ENCODE measurements at regions not wholly inside any gene's neighbourhood (a gene's known extent, or its start where the extent isn't known, plus 50 kb on each side); places are given as distances from the start of the nearest gene placed in this dataset.

DNA sequence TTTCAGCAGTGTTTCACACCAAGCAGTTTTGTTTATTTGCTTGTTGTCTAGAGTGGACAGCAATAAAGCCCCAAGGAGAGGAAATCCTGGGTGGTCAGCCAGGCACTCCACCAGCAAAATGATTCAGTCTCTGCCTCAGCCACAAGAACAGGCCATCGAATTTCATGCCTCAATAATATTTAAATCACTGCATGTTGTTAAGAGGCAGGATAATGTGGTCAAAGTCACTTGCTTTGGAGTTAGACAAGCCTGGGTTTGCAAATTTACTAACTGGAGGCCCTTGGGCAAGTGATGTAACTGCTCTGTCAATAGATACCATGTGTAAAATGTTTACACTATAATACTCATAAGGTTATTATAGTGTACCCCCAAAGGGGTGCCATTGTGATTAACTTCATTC, 349.6 kb downstream of the LMO4 start:
- no peak for DNase-seq (ENCODE audit: low read depth)

GRCh38 chr1:87682565-87682964, 353.9 kb downstream of the LMO4 start:
- DNase-seq (ENCODE audit: low read depth): no peak

- no peak for DNase-seq (ENCODE audit: low read depth)
Observed at GRCh38 chr1:87683196-87683956, 354.7 kb downstream of the LMO4 start.

GRCh38 chr1:87684194-87684593, 355.5 kb downstream of the LMO4 start:
- peak; percentile 66 for DNase-seq (ENCODE audit: low read depth)

GRCh38 chr1:87684713-87685205, 356.1 kb downstream of the LMO4 start:
- peak; percentile 77 for DNase-seq (ENCODE audit: low read depth)

GRCh38 chr1:87685311-87686135, 356.8 kb downstream of the LMO4 start:
- DNase-seq (ENCODE audit: low read depth): no peak

DNA sequence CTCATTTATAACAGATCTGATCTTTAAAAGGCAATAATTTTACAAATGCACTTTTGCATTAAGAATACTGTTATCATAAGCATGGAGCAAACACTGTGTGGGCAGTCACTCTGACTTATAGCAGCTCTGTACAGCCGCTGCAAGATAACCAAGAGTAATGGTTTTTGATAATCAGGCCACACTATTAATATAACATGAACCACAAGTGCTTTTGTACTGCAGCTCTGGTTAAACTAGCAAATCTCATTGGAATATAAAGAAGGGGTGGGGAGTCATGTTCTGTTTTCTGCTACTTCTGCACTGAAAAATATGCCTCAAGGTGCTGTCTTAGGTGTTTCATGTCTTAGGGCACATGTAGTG, 357.4 kb downstream of the LMO4 start:
- no peak for DNase-seq (ENCODE audit: low read depth)

- no peak for DNase-seq (ENCODE audit: low read depth)
Observed at GRCh38 chr1:87686671-87687070, 358.0 kb downstream of the LMO4 start.

GRCh38 chr1:87688136-87688535, 359.5 kb downstream of the LMO4 start:
- no peak for DNase-seq (ENCODE audit: low read depth)

DNA sequence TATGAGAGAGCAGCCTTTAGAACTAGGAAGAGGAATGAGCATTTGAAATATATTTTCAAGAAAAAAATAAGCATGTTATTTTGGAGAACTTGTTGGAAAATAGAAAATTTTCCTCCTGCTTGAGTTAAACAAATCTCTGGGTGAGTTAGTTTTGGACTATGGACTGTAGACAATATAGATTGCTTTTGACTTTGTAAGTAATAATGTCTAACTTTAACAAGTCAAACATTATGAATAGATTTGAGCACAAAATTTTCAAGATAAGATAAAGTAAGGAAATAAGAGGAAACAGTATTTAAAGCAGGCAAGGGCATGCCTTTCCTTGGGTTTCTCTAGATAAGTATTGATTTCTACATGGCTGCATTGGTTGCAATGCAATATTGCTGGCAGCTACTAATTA, 360.8 kb downstream of the LMO4 start:
- DNase-seq (ENCODE audit: low read depth): no peak

GRCh38 chr1:87696483-87696882, 367.8 kb downstream of the LMO4 start:
- no peak for DNase-seq (ENCODE audit: low read depth)

DNA sequence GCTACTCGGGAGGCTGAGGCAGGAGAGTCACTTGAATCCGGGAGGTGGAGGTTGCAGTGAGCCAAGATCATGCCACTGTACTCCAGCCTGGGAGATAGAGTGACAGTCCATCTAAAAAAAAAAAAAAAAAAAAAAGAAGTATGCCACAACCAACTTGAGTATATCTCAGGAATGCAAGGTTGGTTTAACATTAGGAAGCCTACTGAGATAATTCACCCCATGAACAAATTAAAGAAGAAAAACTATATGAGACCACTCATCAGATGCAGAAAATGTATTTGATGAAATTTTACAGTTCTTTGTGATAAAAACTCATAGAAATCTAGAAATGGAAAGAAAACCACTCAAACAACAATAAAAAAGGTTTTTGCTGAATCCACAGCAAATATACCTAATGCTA, 373.8 kb downstream of the LMO4 start:
- DNase-seq (ENCODE audit: low read depth): no peak

DNA sequence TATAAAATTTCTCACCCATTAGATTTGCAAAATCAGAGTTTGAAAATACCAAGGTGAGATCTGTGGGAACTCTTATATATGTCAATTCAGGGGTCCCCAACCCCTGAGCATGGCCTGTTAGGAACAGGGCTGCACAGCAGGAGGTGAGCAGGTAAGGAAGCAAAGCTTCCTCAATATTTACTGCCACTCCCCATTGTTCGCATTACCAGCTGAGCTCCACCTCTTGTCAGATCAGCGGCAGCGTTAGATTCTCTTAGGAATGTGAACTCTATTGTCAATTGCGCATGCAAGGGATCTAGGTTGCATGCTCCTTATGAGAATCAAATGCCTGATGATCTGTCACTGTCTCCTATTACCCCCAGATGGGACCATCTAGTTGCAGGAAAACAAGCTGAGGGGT, 376.6 kb downstream of the LMO4 start:
- no peak for DNase-seq (ENCODE audit: low read depth)

GRCh38 chr1:87706203-87706602, 377.5 kb downstream of the LMO4 start:
- DNase-seq (ENCODE audit: low read depth): no peak

DNA sequence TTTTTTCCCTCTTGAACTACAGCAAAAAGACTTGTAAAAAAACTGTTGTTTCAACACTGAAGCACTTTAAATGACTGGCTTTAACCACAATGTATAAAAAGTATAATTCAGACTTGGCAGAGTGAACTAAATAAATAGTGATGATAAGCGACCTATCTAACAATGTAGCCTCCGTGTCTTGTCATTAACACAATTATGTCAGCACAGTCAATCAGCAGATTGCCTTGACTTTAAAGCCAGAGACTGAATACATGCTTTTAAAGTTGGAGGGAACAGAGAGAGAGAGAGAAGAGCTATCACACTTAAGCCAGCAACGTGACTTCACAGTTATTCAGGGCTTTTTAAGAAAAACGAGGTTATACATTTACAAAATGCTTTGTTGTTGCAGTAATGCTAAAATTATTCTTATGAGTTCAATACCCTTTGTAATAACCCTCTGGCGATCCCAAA, 378.1 kb downstream of the LMO4 start:
- no peak for DNase-seq (ENCODE audit: low read depth)

GRCh38 chr1:87707411-87707810, 378.7 kb downstream of the LMO4 start:
- no peak for DNase-seq (ENCODE audit: low read depth)

DNA sequence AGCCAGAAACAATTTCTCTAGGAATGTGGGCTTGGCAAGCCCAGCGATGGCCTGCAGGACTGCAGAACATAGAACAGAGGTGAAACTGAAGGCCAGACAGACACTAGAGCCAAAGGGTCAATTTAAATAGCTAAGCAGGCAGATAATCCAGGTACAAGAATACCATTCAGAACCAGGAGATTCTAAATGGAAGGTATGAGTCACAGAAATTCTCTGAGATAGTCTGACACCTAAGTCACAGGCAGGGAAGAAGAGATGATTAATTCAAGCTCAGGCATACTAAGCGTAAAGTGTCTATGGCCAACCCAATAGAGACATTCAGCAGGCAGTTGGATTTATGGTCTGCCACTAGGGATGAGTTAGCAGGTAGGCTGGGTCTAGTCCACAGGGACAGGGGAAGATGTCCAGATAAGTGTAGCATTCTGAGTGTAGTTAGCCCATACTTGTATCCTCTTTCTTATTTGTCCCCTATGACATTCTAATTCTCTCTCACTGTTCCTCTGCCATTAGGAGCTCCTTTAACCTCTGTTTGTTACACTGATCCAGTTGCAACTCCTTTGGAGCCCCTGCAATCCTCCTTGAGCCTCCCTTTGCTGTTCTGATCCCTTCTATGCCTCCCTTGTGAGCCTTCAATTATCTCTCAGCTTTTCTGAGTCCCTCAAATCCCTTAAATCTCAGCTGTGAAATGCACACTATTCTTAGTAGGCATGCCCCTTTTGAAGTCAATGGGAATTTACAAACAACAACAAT, 383.8 kb downstream of the LMO4 start:
- no peak for DNase-seq (ENCODE audit: low read depth)

GRCh38 chr1:87714278-87714677, 385.6 kb downstream of the LMO4 start:
- no peak for DNase-seq (ENCODE audit: low read depth)

DNA sequence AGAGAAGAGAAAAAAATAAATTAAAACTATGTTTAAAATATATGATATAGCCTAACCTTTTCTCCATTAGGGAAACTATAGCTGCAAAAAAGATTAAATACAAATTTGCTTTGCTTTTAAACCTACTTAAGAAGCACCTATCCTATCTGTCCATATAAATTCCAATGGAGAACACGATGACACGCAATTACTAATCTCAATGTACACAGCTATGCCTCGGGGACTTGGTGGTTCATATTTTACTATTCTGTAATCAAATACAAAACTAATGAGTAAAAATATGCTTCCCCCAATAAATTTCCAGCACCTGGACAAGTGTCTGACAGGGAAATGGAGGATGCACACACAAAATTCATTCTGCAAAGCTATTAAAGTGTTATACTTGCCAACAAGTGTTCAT, 386.4 kb downstream of the LMO4 start:
- DNase-seq (ENCODE audit: low read depth): no peak

DNA sequence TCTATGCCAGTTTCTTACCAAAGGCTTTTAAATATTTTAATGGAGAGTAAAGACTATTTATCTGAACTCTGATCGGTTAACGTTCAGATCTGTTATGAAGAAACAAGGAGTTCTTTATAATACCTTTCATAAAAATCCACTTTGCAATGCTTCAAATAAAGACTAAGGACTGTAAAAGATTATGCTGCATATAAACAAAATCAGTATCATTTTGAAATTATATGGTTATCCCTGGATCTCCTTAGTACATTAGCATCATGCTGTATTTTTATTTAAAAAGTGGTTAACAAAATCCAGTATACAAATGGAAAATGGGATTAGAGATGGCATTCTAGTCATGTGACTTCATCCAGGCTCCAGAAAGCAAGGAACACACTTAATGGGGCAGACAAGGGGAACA, 386.8 kb downstream of the LMO4 start:
- DNase-seq (ENCODE audit: low read depth): no peak

DNA sequence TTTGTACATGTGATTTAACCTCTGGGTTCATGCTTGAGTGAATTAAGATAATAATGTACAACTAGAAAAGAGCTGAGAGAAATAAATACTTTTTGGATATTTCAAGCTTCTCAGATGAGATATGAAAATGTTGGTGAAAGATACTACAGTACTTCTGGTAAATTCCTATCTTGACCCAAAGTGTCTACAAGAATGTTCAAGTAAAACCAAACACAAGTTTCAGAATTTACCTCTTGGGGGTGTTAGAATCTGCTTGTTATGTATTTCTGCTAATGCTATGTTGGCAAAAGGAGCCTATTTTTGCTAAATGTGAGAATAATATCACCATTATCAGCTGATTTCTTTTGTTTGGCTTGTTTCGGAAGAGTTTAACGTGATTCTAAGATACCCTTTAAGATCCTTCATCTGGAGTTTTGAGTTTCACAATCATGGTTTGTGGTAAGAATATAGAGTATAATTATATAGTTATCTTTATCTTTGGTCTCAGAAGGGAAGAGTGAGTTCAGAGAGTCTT, 388.5 kb downstream of the LMO4 start:
- DNase-seq (ENCODE audit: low read depth): no peak
